ENCODE measurements at regions not wholly inside any gene's neighbourhood (a gene's known extent, or its start where the extent isn't known, plus 50 kb on each side); places are given as distances from the start of the nearest gene placed in this dataset.

DNA sequence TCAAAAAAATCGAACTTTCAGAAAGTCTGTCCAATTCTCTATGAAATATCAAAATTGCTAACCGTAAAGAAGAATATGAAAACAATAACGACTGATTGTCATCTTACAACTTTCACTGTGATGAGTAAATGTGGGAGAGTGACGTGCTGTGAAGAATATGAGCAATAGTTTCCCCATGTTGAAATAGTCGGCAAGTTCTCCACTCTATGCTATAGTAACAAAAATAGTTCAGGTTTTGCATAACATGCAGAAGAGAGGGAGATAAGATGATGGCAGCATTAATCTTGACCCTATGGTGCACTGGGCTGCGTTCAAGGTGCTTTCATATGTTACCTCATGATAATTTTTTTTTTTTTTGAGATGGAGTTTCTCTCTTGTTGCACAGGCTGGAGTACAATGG, 196.8 kb upstream of the CYRIA start:
- DNase-seq = no peak

DNA sequence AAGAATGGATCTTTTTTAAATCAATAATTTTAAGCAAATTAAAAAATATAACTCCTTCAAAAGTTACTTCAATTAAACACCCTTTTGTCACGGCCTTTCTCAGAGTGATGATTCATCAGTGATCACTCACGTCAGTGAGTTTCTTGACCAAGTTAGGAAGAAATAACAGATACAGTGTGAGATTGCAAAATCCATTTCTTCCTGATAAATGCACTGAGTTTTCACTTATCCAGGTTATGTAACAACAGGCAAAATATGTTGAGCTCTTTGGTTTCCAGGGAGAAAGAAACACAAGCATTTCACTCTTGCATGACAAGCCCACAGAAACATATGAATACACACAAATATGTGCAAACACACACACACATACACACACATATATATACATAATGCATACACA, 195.9 kb upstream of the CYRIA start:
- peak; percentile 21 for DNase-seq

DNA sequence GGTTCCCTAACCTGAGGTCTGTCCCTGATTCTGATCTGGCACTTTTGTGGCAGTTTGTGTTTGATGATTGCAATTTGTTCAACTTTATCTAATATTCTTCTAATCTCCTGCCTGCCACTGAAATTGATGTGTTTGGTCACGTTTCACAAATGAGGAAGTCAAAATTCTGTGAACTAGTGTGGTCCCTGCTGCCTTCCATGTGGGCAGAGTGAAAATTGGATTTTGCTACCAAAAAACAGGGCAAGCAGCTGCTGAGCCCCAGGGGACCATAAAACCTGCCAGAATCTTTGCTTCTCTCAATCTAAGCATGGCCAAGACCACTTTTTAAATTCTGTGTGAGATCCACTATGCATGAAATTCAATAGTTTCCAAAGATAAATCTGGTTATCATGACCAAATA, 195.5 kb upstream of the CYRIA start:
- no peak for DNase-seq

DNA sequence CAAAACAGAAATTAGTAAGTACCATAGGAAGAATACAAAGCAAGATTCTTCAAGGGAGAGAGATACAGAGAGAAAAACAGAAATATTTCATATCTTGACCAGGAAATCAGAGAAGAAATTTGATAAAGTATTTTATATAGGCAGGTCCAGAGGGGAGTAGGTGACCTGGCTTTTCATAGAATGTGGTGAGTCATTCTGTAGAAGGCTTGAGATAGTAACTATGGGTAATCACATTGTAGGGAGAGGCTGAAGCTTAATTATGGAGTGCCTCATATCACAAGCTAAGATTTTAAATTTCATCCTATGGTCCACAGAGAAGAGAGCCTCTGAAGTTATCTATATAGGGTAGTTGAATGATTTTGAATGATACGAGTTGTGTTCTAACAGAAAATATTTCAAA, 195.0 kb upstream of the CYRIA start:
- no peak for DNase-seq

DNA sequence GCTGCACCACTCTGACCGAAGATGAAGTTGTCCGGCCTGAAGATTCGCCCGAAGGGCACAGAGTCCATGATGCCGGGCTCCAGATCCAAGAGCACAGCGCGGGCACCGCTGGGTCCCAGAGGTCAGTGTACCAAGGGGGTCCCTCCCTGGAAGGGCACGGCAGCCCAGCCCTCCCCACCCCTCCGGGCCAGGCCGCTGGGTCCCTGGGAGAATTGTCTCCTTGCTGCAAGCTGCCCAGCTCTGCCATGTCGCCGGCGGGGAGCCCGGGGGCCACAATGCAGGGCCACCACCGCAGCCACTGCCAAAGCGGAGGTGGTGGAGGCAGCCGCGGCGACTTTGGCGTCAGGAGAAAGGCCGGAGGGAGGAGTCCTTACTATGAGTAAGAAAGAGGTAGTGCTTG, 189.5 kb upstream of the CYRIA start:
- no peak for DNase-seq

DNA sequence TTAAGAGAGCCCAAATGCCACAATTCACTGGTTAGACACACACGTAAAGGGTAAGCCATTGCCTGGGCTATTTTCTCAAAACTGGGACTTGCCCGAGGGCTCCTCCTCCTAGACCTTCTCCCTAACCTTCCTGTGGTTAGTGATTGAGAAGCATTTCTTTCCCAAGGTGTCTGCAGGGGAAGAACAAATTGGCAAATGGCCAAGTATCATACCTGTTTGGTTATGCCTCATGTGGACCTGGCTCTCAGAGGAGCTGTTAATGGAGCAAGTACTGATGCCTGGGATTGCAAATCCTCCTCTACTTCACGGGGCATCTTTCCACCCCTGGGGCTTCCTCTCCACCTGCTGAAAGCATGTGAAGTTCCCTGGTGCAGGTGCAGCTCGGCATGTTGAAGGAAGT, 187.5 kb upstream of the CYRIA start:
- no peak for DNase-seq

DNA sequence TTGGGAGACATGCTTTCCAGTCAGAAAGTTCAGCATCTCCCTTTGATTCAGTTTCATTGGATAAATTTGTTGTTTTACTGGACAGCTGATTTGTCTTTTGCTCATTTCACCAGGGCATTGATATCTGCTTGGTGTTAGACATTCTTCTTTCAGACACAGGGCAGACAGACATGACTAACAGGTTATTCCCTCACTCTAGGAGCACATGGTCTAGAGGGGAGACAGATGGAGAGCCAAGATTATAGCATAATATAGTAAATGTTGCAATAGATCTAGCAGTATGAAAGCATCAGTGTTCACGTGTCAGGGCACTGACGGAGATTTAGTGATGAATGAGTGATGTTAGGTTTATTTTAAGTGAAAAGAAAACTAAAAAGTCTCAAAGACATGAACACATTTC, 187.0 kb upstream of the CYRIA start:
- no peak for DNase-seq

DNA sequence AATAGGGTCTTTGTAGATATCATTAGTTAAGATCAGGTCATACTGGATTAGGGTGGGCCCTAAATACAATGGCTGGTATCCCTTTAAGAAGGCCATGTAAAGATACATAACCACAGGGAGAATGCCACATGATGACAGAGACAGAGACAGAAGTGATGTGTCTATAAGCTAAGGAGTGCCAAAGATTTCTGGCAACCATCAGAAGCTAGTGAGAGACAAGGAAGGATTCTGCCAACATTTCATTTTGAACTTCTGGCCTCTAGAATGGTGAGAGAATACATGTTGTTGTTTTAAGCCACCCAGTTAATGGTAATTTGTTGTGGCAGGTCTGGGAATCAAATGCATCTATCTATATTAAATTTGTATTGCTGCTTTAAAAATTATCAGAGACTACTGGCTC, 185.5 kb upstream of the CYRIA start:
- no peak for DNase-seq

DNA sequence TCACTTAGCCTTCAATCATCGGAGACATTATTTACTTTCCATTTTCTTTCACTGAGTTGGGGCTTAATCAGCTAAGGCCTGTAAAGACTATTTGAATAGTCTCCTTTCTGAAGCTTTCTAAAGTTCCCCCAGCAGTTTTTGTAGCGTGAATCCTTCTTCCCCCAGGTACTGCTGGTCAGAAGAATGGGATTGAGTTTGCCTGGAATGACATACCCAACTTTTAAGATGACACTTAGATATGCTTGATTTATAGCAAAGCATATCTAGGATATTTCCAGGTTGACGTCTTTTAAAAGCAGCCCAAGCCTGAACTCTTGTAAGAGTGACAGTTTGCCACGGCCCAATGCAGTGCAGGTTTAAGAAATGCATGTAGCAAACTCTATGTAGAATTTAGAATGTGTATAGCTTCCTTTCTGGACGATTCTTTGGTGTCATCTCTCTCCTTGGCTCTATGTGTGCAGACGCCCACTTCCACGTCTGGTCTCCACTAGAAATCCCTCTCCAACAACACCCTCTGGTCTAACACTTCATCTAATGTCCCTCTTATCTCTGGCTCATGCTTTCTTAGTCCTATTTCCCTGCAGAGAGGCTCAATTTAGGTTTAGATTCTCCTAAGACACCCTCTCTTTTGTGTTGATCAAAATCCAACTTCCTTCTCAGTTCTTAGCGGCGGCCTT, 175.0 kb upstream of the CYRIA start:
- no peak for DNase-seq

DNA sequence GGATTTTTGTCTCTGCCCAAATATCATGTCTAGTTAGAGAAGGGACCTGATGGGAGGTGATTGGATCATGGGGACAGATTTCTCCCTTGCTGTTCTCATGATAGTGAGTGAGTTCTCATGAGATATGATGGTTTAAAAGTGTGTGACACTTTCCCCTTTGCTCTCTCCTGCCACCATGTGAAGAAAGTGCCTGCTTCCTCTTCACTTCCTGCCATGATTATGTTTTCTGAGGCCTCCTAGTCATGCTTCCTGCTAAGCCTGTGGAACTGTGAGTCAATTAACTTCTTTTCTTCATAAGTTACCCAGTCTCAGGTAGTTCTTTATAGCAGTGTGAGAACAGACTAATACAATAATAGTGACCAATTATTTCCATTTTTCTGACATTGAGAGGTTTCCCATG, 167.3 kb upstream of the CYRIA start:
- no peak for DNase-seq

DNA sequence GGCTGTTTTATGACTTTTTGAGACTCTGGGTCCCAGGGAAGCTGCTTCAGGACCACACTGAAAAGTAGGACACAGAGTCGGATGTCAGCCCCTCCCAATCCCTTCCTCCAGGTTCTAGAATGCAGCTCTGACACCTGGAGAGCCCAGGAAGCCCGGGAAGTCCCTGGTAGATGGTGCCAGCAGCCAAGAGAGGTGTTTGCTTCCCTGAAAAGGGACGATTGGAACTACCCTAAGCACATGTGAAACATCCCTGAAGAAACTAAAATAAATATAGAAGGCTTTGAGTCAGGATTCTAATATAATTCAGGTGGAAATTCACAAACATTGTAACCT, 163.2 kb upstream of the CYRIA start:
- no peak for DNase-seq

DNA sequence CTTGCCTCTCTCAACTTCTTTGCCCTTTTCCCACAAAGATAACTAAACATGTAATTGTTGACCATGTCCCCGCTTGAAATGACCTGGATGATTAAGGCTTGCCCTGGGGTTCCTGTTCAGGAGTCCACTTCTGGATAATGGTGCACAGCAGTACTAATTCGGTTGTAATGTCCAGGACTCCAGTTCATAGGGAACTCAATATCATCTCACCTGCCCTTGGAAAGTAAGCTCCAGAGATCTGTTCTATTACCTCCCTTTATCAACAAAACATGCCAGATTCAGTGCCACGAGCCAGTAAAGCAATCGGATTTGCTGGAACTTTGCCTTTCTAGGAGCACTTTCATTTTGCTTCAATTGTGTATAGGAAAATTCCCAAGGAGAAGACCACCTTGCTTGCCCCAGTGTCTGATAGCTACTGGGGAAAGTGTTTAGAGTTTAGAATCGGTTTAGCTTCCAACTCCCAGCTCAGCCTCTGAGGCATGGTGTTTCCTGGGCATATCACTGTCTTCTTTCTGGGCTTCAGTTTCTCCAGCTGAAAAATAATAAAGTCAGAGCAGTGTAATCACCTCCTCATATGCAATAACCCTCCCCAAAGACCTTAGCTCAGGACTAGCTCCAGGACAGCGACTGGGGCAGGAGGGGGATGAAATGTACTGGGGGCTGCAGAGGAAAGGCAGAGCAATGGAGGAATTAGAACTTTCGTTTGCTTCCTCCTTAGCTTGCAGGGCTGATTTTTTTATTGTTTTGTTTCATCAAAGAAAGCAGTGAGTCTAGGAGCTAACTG, 162.6 kb upstream of the CYRIA start:
- DNase-seq = no peak

DNA sequence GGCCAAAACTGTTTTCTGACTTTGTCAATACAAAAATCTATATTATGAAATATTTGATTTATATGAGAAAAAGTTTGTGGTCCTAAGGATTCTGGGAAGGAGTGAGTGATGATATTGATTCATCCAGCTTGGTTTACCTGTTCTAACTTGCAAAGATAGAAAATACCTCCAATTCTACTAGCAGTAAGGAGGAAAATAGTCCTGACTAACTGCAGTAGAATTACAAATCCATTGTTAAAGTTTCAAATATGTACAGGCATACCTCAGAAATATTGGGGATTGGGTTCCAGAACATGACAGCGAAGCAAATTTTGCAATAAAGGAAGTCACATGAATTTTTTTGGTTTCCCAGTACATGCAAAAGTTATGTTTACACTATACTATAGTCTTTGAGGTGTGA, 158.8 kb upstream of the CYRIA start:
- DNase-seq = no peak

DNA sequence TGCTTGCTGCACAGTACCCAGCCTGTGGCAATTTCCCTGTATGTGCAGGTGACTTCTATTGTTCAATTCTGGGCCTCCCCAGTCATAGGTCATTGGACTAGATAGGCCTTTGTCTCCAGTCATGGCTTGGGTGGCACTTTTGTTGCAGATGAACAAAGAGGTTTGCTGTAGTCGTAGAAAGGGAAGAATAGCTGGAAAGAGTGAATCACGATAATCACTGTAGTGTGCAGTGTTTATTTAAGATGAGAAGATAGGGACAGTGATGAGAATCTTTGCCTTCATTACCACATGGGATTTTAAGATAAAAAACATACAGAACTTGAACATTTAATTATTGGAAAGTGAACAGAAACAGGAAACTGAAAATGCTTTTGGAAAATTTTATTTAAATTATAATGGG, 156.1 kb upstream of the CYRIA start:
- no peak for DNase-seq

DNA sequence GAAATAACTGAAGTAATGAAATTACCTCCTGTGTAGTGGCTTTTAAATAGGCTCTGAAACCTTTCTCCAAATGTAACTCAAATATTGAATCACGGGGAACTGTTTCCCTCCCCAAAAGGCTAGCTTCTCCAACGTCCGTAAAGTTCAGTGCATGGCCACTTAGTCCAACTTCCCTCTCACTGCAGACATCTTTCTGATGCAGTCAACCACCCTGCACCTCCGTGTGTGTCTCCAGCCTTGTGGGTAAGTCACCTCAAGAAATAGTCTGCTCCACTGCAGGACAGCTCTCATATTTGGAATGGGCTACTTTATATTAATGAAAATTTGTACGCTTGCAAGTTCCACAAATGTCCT, 152.5 kb upstream of the CYRIA start:
- no peak for DNase-seq

DNA sequence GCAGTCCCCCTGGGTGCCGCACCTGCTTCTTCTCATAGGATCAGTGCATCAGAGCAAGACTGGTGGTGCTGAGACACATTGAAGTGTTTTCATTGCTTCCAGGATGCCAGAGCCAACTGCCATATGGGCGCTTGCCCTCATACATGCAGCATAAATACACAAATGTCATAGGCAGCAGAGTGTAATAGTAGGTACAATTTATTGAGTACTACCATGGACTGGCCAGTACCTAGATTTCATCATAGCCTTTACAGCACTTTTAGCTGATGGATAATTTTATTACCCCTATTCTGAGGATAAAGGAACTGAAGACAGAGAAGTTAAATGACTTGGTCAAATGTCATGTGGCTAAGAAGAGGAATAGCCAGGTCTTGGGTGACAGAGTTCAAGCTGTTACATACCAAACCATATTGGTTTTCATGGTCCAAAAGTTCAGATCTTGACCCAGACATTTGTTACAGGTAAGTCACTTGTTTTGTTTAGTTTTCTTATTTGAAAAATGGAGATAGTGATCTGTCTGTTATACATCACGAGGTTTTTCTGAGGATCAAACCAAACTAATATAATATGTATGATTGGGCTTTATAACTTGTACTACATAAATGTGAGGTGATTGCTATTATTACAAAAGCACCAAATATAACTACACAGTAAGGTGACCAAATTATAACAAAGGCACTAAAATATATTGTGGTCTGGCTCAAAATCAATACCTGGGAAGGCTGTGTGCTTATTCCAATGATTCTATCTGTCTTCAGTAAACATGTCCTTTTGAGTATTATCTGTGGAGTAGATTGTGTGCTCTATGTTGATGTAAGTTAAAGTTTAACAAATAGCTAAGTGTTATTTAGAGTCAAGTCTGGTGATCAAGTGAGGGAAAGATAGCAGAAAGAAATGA, 151.9 kb upstream of the CYRIA start:
- no peak for DNase-seq

DNA sequence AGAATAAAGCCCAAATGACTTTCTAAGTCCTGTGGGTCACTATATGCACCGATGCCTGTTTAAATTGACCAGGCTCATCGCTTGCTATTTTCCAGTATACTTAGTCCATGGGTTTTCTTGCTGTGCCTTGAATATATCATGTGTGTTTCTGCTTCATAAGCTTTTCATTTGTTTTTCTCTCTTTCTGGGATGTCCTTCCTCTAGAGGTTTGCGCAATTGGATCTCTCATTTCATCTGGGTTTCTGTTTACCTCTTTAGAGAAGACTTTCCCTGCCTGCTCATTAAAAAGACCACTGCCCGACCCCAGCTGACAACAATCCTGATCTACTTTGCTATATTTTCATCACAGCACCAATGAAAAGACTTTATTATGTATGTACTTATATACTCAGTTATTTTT, 150.9 kb upstream of the CYRIA start:
- no peak for DNase-seq

DNA sequence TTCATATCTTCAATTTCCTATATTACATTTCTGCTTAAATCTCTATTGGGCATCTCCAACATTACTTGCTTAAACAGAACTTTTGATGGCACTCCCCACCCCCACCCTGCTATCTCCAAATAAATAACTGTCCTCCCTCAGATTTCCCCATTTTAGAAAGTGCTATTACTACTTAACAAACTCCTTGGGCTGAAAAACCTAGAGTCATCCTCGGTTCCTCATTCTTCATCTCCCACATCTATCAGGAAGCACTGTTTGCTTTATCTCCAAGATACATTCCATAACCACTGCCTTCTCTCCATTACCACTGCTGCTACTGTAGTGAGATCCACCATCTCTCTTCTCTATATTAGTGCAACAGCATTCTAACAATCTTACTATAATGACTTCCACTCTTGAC, 150.4 kb upstream of the CYRIA start:
- no peak for DNase-seq

DNA sequence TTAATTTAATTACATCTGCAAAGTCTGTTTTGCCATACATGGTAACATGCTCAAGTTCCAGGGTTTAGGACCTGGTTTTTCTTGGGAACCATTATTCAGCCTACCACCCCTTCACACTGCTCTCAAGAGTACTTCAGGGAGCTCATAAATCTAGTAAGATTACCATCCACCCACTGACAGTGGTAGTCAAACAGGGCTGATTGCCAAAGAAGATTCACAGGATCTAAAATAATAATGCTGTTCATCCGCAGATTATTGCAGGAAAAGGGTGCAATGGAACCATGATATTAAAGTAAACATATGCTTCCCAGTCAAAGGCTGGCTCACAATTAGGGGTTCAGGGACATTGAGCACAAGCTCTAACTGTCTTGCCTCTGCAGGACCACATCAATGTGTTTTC, 148.0 kb upstream of the CYRIA start:
- DNase-seq = no peak

DNA sequence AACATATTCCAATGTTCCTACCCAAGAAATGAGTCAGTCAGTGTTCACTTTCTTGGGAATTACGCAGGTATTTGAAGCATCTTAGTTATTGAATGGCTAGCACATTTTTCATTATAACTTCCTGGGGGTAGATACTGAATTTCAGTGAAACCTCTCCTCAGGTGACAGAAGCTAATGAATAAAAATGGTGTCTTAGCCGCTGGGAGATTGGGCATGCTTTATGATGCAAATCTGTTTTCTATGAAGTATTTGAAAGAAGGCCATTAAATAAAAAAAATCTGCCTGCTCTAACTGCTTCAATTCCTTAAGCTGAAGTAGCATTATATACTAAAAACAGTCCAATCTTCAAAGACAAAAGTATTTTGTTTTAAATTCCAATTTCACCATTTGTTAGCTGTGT, 132.8 kb upstream of the CYRIA start:
- DNase-seq = no peak

DNA sequence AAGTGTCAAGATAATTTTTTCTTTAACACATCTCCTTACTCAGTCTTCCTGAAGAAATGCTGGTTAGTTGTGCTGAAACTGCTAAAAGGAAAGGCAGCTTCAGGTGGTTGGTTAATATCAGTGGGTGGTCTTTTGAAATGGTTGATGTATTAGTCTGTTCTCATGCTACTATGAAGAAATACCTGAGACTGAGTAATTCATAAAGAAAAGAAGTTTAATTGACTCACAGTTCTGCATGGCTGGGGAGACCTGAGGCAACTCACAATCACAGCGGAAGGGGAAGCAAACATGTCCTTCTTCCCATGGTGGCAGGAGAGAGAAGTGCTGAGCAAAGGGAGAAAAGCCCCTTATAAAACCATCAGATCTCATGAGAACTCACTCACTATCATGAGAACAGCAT, 125.9 kb upstream of the CYRIA start:
- DNase-seq = peak; percentile 44

DNA sequence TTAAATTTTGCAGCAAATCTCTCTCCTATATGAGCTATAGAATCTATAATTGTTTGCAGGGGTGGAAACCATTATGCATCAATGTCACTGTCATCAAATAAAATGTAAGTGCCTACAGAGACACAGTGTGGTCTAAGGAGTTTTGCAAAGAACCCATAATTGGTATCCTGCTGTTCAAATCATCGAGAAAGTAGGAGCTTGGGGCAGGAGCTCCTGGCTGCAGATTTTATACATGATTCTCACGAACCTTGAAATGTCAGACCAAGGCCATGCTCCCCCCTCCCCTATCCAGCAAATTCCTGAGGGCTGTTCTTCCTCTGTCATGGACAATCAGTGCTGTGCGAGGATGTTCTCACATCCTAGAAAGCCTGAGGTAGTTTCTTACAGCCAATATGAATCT, 119.5 kb upstream of the CYRIA start:
- no peak for DNase-seq

DNA sequence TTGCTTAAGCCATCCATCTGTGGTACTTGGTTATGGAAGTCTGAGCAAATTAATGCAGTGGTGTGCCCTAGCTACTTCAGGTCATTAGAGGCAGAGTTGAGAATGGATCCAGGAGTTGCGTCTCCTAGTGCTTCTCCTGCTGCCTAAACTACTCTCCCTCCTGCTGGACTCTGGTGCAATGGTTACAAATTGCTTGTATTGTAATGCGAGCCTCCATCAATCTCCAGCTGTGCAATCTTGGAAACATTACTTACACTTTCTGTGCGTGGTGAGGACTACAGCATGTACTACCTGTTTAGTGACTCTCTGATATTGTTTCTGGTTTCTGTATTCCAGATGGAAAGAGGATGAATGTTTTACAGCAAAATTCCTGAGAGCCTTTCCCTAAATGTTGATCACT, 119.0 kb upstream of the CYRIA start:
- no peak for DNase-seq
